ENCODE measurements at regions not wholly inside any gene's neighbourhood (a gene's known extent, or its start where the extent isn't known, plus 50 kb on each side); places are given as distances from the start of the nearest gene placed in this dataset.

GRCh38 chr2:4066217-4066616, 362.8 kb downstream of the DCDC2C start:
- intact Hi-C loops (cut with micrococcal nuclease; ENCODE audit: unreplicated experiment): no loop called here
- 7% methylated on average over 4 of the region's 4 CpGs for WGBS (ENCODE audit: low lambda C conversion rate)
- H3K4me3 ChIP-seq (replicated peaks in 1 of 3; ENCODE audit: insufficient read depth in 1 of 3, low read depth in 2 of 3, low read length in 3 of 3): no peak overlapping the region
- ChIA-PET POLR2A (no interaction called here), CTCF (ENCODE audit: low intra/inter-chr PET ratio, low total read pairs) (no interaction called here)
- in situ Hi-C loops (cut with HindIII; ENCODE audit: extremely low pct_ligation_motif_present, low pct_unique_long_range_greater_than_20kb): no loop called here
- FAIRE-seq: no peak
- TF ChIP-seq PAWR (CRISPR knock-in tag; IDR thresholded peaks at IDR 0.05; ENCODE audit: borderline replicate concordance) (no peak), MNT (IDR thresholded peaks at IDR 0.05) (peak; percentile 100)
- peaks cover 0 to 8% of the 10 kb centered on the region in 2 experiments; a peak in 1 of 5 replicates for H3K27me3 ChIP-seq (ENCODE audit: control insufficient read depth in 1 of 2, insufficient read depth in 2 of 2, low read length in 2 of 2)
- no peaks in the 10 kb centered on the region for H3K4me1 ChIP-seq (ENCODE audit: insufficient read depth, low read length)
- no peaks in the 10 kb centered on the region for H3K36me3 ChIP-seq (replicated peaks in 1 of 2; ENCODE audit: control insufficient read depth in 1 of 2, insufficient read depth in 2 of 2, low read length in 2 of 2)
- no peak overlapping the region for H2AFZ ChIP-seq (ENCODE audit: low read length)
- no peaks in the 10 kb centered on the region for H4K20me1 ChIP-seq (ENCODE audit: insufficient read depth, low read length)
- no peak overlapping the region for H3K27ac ChIP-seq (ENCODE audit: extremely low read length, insufficient read depth, low read length)
- DNase-seq (ENCODE audit: low spot score): no peak
- no peak for ATAC-seq
- no peak overlapping the region for H3K4me2 ChIP-seq (ENCODE audit: low read depth, low read length)
- H3K9me3 ChIP-seq (ENCODE audit: low read length): no peaks in the 10 kb centered on the region
- no peaks in the 10 kb centered on the region for H3K79me2 ChIP-seq (ENCODE audit: insufficient read depth, low read length)
- BruUV-seq (replicated peaks): no TSS peak
- H3K9ac ChIP-seq (ENCODE audit: insufficient read depth, low read depth, low read length): no peak overlapping the region

DNA sequence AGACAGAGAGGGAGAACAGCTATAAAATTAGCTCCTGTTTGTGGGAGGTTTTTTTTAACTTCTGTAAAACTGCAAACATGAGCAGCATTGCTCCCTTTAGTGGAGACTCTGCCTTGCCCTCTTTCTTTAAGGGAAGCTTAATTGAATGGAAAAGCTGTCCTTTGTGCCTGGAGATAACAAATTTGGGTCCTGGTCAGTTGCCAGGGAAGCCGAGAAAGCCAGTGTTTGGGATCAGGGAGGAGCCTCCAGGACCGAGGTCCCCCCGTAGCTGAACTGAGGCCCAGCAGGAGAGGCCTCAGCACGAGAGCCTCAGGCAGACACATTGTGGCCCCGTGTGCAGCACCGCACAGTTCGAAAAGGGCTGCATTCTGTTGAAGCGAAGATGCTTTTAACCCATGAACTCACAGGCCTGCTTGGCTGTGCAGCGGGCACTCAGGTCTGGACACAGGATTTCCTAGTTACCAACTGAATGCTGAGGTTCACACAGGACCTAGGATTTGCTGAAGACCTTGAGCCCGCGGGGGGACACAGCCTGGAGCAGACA, 369.7 kb downstream of the DCDC2C start:
- no peak overlapping the region for H3K4me3 ChIP-seq (replicated peaks in 1 of 3; ENCODE audit: insufficient read depth in 1 of 3, low read depth in 2 of 3, low read length in 3 of 3)
- H3K36me3 ChIP-seq (replicated peaks in 1 of 2; ENCODE audit: control insufficient read depth in 1 of 2, insufficient read depth in 2 of 2, low read length in 2 of 2): no peaks in the 10 kb centered on the region
- in situ Hi-C loops (cut with HindIII; ENCODE audit: extremely low pct_ligation_motif_present, low pct_unique_long_range_greater_than_20kb) (no loop called here), intact Hi-C loops (cut with micrococcal nuclease; ENCODE audit: unreplicated experiment) (no loop called here)
- BruUV-seq (replicated peaks): no TSS peak
- H3K79me2 ChIP-seq (ENCODE audit: insufficient read depth, low read length): no peaks in the 10 kb centered on the region
- no peak overlapping the region for H3K4me2 ChIP-seq (ENCODE audit: low read depth, low read length)
- FAIRE-seq: no peak
- 8% methylated on average over 4 of the region's 11 CpGs for WGBS (ENCODE audit: low lambda C conversion rate)
- no peak overlapping the region for H2AFZ ChIP-seq (ENCODE audit: low read length)
- H3K27ac ChIP-seq (ENCODE audit: extremely low read length, insufficient read depth, low read length): no peak overlapping the region
- CTCF ChIA-PET (ENCODE audit: low intra/inter-chr PET ratio, low total read pairs): no interaction called here
- no peaks in the 10 kb centered on the region for H3K4me1 ChIP-seq (ENCODE audit: insufficient read depth, low read length)
- peaks cover 0 to 14% of the 10 kb centered on the region in 2 experiments; a peak in 2 of 5 replicates for H3K27me3 ChIP-seq (ENCODE audit: control insufficient read depth in 1 of 2, insufficient read depth in 2 of 2, low read length in 2 of 2)
- POLR2A ChIA-PET: no interaction called here
- DNase-seq (ENCODE audit: low spot score): no peak
- H3K9ac ChIP-seq (ENCODE audit: insufficient read depth, low read depth, low read length): no peak overlapping the region
- H4K20me1 ChIP-seq (ENCODE audit: insufficient read depth, low read length): no peaks in the 10 kb centered on the region
- ATAC-seq: no peak; the same call in 2 of the 3 replicates
- no peaks in the 10 kb centered on the region for H3K9me3 ChIP-seq (ENCODE audit: low read length)
- TF ChIP-seq ZNF33A (CRISPR knock-in tag; IDR thresholded peaks at IDR 0.05; ENCODE audit: borderline replicate concordance) (no peak), MYNN (CRISPR knock-in tag; IDR thresholded peaks at IDR 0.05; ENCODE audit: low read depth) (no peak), KDM3A (CRISPR knock-in tag; IDR thresholded peaks at IDR 0.05; ENCODE audit: low read depth) (no peak), ZNF3 (CRISPR knock-in tag; IDR thresholded peaks at IDR 0.05) (no peak), EHMT2 (IDR thresholded peaks at IDR 0.05; ENCODE audit: borderline replicate concordance, low read depth, low read length) (no peak), SALL1 (CRISPR knock-in tag; IDR thresholded peaks at IDR 0.05) (no peak), MZF1 (CRISPR knock-in tag; IDR thresholded peaks at IDR 0.05; ENCODE audit: borderline replicate concordance) (no peak), DPF2 (CRISPR knock-in tag; IDR thresholded peaks at IDR 0.05; ENCODE audit: borderline replicate concordance, low read depth) (no peak)
- TF ChIP-seq, protein P1, sequence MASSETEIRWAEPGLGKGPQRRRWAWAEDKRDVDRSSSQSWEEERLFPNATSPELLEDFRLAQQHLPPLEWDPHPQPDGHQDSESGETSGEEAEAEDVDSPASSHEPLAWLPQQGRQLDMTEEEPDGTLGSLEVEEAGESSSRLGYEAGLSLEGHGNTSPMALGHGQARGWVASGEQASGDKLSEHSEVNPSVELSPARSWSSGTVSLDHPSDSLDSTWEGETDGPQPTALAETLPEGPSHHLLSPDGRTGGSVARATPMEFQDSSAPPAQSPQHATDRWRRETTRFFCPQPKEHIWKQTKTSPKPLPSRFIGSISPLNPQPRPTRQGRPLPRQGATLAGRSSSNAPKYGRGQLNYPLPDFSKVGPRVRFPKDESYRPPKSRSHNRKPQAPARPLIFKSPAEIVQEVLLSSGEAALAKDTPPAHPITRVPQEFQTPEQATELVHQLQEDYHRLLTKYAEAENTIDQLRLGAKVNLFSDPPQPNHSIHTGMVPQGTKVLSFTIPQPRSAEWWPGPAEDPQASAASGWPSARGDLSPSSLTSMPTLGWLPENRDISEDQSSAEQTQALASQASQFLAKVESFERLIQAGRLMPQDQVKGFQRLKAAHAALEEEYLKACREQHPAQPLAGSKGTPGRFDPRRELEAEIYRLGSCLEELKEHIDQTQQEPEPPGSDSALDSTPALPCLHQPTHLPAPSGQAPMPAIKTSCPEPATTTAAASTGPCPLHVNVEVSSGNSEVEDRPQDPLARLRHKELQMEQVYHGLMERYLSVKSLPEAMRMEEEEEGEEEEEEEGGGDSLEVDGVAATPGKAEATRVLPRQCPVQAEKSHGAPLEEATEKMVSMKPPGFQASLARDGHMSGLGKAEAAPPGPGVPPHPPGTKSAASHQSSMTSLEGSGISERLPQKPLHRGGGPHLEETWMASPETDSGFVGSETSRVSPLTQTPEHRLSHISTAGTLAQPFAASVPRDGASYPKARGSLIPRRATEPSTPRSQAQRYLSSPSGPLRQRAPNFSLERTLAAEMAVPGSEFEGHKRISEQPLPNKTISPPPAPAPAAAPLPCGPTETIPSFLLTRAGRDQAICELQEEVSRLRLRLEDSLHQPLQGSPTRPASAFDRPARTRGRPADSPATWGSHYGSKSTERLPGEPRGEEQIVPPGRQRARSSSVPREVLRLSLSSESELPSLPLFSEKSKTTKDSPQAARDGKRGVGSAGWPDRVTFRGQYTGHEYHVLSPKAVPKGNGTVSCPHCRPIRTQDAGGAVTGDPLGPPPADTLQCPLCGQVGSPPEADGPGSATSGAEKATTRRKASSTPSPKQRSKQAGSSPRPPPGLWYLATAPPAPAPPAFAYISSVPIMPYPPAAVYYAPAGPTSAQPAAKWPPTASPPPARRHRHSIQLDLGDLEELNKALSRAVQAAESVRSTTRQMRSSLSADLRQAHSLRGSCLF (CRISPR knock-in tag; IDR thresholded peaks at IDR 0.05; ENCODE audit: borderline replicate concordance): no peak
